Renal cortical epithelial cell (primary cell): ENCODE measurements at regions not wholly inside any gene's neighbourhood (a gene's known extent, or its start where the extent isn't known, plus 50 kb on each side); places are given as distances from the start of the nearest gene placed in this dataset.
"Not testable (repeated sequence)": the region's sequence is repeated elsewhere in the genome, so short reads cannot be mapped to it uniquely, and the experiment has no call there.

Experiments used
- DNase-seq: peaks from one replicate; pipeline ENCODE4 v3.0.0-alpha.2; 2011; ENCODE audit warnings: low read depth

DNA sequence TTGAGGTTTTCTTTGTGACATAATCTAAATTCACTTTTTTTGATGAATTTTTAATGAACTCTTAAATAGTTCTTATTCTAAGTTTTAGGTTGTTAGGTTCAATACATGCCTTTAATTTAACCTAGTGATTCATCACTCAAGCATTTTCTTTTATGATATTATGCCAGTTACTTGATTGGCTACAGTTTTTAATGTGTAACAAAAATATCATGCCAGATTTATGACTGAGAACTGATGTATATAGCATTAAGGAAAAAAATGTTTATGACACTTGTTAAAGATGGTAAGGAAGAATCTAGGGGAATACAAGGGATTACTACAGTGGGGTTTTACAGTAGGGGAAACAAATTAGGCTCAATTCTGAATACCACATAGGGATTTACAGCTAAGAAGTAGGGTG is 103.1 kb downstream of the VGLL3 start:
- no peak for DNase-seq

DNA sequence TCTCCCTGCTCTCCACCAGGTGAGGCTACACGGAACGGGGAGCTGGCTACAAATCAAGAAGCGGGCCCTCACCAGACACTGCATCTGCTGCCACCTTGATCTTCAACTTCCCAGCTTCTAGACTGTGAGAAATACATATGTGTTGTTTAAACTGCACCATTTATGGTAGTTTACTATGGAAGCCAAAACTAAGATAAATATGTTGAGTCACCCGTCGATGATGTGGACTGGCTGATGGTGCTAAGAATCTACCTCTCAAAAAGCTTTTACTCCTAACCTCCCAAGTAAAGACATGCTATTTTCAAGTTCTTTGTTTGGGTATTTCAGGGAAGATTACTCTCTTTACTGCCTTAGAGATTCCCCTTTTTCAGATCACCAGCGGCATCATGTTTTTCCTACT is 110.9 kb downstream of the VGLL3 start:
- DNase-seq, result no peak

DNA sequence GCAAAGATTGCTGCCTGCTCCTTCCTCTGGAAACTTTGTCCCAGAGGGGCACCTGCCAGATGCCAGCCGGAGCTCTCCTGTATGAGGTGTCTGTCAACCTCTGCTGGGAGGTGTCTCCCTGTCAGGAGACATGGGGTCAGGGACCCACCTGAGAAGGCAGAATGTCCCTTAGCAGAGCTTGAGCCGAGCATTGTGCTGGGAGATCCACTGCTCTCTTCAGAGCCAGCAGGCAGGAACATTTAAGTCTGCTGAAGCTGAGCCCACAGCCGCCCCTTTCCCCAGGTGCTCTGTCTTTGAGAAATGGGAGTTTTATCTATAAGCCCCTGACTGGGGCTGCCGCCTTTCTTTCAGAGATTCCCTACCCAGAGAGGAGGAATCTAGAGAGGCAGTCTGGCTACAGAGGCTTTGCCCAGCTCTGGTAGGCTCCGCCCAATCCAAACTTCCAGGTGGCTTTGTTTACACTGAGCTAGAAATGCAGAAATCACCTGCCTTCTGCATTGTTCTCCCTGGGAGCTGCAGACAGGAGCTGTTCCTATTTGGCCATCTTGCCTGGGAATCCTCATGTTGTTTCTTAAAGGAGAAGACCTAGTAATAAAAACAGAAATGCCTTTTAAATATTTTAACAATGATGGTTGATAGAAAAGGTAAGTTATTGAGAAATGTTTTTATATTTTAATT is 114.3 kb downstream of the VGLL3 start:
- not testable (repeated sequence) for DNase-seq

DNA sequence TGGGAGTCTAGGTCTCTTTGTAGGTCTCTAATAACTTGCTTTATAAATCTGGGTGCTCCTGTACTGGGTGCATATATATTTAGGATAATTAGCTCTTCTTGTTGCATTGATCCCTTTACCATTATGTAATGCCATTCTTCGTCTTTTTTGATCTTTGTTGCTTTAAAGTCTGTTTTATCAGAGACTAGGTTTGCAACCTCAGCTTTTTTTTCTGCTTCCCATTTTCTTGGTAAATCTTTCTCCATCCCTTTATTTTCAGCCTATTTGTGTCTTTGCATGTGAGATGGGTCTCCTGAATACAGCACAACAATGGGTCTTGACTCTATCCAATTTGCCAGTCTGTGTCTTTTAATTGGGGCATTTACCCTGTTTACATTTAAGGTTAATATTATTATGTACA is 116.2 kb downstream of the VGLL3 start:
- DNase-seq, result not testable (repeated sequence)

DNA sequence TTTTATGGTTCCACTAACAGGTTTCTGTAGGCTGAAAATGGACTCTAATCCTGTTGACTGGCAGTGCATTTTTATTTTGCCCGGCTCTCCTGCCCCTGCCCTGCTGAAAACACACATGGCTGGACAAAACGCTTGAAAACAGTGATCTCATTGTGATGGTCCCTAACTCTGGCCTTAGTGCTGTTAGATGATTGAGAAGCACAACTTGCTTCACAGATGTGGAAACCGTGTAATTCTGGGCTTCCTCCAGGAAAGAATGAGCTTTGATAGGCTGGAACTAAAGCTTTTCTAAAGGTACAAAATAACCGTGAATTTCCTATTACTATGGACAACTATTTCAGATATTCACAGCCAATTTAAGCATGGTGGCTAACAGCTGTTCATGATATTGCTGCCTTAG is 121.4 kb downstream of the VGLL3 start:
- no peak for DNase-seq

DNA sequence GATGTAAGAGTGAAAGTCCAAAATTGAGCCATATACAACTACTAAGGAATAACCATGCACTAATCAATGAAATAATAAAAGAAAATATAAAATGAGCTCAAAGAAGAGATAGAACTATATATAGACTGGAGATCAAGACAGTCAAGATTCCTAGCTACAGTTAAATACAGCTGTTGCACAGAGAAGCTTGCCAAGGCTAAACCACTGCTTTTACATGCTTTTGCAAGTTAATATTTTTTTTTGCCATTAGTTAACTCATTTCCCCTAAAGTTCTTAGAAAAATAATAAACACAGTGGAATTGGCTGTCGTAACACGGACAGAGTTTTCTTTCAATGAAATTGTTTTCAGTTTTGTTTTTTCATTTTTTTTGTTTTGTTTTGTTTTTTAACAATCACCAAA is 123.0 kb downstream of the VGLL3 start:
- no peak for DNase-seq

DNA sequence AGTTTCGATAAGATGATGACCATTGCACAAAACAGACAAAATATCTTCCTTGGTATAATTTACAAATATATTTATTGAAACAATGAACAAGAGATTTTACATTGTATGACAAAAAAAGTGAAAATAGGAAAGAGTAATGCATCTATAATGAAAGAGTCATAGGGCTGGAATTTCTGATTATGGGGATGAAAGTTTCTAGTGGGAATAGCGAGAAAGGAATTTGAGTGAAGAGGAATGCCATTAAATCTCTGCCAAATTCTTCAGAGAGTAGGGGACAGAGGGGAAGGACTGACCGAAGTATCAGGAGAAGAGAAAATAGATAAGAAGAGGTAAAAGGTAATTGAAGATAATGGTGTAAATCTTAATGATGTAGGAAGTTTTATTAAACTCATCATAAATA is 125.4 kb downstream of the VGLL3 start:
- DNase-seq, result no peak

DNA sequence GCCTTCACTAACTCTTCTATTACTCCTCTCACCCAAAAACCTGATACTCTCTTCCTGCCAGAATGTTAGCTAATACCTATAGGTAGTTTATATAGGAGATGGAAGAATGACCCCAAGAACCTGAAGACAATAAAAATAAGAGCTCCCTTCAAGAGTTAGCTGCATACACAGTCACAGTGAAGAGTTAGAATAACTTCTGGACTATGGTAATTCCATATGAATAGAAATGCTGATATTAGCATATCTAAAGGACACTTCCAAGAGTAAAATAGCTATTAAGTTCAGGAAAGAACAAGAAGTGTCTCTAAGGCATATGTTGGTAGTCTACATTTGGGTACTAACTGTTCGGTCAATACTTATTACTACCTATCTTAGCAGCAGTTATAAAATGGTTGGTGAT is 134.2 kb downstream of the VGLL3 start:
- no peak for DNase-seq

DNA sequence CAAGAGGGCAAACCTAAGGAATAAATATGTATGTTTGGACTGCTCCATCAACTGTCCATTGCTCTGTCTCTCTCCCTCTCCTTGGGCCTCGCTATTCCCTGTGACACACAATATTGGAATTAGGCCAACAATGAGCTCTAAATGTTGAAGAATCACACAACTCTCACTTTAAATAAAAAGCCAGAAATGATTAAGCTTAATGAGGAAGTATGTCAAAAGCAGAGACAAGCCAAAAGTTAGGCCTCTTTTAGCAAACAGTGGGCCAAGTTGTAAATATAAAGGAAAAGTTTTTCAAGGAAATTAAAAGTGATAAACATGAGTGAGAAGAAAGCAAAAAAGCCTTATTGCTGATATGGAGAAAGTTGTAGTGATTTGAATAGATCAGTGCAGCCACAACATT is 141.0 kb downstream of the VGLL3 start:
- DNase-seq, result no peak

DNA sequence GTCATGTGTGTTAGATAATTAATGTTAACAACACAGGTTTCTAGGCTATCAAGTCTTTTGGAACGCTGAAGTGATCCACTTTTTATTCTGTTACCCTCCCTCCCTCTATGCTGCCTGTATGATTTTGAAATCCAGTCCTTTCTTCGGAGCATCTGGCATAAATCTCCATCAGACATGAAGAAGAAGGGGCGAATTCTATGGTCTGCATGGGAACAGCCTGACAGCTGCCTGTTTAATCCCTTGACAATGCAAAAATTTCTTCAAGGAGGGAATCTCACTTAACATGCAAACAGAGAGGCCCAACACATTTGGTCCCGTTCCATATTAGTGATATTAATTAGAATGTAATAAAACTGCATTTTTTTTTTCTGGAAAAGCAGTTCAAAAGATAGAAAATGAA is 145.2 kb downstream of the VGLL3 start:
- no peak for DNase-seq

DNA sequence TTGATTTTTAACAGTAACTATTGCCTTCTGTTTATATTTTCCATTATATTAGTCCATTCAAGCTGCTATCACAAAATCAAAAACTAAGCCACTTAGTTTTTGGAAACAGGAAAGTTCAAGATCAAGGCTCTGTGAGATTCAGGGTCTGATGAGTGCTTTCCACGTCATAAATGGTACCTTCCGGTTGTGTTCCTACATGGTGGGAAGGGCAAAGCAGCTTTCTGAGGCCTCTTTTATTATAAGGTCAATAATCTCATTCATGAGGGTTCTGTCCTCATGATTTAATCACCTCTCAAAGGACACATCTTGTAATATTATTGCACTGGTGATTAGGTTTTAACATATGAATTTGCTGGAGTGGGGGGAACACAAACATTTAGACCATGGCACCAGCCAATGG is 152.0 kb downstream of the VGLL3 start:
- no peak for DNase-seq

DNA sequence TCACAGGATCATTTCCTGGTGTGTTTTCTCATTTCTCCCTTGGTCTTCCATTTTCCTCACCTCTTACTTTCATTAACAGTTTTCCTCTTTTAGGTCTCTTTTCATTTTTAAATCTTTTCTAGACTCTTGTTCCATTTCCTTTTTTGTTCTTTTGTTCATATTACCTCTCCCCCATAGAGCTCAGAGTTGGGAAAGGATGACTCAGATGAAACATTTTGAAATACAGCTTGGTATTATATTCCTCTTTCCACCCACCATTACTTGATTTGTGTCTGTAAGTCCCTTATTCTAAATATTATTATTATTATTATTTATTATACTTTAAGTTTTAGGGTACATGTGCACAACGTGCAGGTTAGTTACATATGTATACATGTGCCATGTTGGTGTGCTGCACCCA is 153.1 kb downstream of the VGLL3 start:
- DNase-seq, result no peak

DNA sequence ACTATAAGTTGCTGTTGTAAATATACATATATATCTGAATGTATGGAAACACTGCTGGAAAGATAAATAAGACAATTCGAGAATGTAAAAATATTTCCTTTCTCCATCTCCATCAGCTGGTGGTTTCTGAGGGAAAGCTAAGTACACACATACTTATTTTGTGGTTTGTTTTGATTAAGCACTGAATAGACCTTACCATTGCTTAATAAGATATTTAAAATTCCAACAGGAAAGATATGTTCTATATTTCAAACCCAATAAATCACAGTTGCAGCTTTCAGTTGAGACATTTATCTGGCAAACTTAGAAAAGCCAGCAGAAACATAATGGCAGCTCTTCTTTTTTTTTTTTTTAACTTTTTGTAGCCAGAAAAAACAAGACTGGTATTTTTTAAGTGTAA is 160.4 kb downstream of the VGLL3 start:
- peak; percentile 14 for DNase-seq

DNA sequence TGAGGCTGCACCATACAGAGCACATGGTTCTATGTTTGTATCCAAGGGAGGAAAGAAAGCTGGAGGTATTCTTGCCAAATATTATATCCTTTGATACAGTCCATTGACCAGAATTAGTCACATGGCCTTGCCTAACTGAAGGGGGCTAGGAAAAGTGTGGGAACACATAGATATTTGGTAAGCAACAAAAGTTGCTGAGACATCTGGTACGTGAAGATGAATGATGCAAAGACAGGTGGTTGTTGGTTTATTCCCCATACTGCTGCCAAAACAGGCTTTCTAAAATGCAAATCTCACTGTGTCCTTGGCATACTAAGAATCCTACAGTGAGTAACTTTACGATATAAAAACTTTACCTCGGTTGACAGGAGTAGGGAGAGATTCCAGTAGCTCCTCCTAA is 162.2 kb downstream of the VGLL3 start:
- DNase-seq, result peak; percentile 1

DNA sequence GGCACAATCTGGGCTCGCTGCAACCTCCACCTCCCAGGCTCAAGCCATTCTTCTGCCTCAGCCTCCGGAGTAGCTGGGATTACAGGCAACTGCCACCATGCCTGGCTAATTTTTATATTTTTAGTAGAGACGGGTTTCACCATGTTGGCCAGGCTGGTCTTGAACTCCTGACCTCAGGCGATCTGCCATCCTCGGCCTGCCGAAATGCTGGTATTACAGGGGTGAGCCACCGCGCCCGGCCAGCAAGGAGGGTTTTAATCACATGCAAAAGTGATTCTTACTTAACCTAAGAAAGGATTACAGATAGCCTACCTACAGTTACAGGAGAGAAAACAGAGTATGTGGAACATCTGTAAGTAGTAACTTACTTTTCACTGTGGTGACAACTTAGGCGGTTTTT is 163.4 kb downstream of the VGLL3 start:
- DNase-seq, result not testable (repeated sequence)

DNA sequence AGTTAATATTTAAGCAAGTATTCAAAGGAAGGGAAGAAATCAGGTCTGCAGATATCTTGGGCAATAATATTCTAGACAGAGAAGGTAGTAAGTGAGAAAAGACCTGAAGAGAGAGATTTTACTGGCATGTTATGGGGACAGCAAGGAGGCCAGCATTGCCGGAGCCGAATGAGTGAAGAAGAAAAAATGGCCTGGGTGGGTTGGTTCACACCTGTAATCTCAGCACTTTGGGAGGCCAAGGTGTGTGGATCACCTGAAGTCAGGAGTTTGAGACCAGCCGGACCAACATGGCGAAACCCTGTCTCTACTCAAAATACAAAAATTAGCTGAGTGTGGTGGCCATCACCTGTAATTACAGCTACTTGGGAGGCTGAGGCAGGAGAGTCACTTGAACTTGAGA is 164.7 kb downstream of the VGLL3 start:
- no peak for DNase-seq

DNA sequence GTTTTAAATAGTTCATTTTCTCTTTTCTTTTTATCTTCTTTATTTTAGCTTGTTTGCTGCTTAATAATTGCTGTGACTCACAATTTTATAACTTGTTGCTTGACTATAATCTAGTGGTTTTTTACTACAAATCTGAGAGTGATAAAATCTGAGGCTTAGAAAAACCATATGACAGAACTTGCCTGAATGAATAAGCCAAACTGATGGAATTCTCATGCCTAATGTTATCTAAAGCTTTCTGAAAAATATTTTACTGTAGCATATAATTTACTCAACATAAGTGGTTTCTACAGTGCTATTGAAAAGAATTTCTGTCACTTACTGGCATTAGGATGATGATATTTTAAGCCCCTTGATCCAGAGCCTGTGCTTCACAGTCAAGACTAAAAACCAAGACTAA is 175.1 kb downstream of the VGLL3 start:
- no peak for DNase-seq

DNA sequence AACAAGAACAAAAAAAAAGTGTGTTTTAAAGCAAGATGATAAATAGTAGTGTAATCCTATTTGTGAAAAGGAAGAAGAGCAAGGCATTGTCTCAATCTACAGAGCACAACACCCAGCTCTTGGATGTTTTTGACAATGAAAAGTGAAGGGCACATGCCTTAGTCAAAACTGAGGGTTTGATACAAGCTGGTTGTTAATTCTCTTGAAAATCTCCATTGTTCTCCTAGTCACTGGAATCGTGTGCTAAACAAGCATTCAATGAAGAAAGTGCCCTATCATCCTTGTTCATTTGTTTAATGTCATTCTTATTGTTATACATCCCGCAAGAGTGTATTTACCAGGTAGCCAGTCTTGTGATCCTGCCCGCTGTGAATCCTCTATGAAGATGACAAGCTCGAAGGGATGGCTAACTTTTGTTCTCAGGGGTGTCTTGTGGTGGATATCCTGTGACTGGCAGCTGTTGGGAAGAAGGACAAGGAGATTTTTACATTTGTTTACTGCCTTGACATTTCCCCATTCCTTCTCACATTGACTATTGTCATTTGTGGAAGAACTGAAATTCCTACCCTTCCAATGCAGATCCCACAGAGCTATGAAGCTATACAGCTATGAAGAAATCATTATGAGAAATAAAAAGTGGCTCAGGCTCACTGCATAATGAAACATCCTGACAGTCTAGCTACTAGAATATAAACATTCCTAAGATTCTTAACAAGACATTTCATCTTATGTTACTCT is 175.9 kb downstream of the VGLL3 start:
- peak; percentile 2 for DNase-seq

DNA sequence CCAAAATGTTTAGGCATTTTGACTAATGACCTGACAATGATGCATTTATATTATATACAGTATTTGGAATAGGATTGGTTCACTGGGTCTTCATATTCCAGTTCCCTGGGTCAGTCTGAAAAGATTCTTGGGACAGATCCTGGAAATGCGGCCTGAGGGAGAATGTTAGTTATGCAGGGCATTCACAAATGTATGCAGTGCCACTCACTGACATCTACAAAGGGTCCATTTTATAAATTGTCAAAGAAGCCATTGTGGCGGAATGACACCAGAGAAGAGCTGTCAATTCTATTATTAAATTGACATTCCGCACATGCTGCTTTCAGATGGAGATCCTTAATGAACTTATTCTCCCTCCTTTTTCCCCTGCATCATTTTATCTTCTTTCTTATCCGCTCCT is 176.6 kb downstream of the VGLL3 start:
- DNase-seq, result no peak

DNA sequence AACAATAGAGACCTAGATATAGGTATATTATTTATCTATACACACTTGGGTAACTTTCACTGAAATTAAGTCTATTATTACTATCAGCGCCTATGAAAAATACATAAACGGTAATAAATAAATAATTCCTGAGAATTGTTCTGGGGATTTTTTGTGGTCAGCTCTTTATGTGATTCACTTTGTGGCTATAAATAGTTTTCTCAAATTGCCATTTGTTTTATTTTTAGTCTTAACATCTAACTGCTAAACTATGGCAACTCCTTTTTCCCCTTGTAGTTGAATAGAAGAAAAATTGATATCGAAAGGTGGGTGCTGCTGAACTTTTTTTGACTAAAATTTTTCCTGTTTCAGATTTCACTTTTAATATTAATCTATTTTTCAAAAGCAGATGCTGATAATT is 189.0 kb downstream of the VGLL3 start:
- DNase-seq, result no peak

DNA sequence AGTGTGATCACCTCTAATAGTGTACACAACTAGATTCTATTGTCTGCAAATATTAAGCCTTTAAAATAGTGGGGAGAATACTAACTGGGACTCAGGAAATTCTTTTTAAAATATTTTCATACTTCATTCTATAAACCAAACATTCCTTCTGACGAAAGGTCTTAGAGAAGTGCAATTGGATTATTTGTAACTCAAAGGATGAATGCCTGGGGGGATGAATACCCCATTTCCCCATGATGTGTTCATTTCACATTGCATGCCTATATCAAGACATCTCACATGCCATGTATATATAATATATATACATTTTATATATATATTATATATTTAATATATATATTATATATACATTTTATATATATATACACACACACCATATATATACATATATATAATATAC is 189.9 kb downstream of the VGLL3 start:
- no peak for DNase-seq

DNA sequence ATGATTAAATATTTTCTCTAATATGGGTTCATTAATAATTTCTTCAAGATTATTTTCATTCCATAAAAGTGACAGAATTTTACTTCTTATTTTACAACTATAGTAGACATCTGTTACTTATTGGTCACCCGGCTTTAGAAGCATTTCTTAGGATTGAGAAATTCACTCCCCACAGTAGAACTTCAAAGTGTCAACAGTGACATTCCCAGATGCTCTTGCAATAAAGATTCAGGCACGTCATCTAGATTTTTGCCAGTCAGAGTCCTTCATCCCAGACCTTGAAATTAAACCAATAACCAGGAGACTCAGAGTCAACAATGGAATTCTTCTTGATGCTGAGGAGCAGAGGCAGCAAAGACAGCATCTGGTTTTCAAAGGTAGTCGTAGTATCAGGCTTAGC is 190.8 kb downstream of the VGLL3 start:
- no peak for DNase-seq

DNA sequence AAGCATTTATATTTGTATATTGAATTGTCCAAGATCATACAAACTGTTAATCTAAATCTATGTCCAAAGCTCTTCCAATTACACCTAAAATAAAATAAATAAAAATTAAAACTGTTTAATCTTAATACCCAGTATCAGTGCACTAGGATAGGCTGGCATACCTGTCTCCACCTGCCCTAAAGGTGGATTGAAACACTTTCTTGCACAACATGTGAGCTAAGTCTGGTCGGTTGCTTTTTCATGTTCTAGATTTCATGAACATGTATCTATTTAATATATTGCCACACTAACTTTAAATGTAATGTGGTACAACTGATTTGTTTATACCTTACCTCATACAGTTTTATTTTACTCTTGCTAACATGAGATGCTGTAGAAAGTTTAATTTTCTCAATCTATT is 193.0 kb downstream of the VGLL3 start:
- DNase-seq, result no peak
